ENCODE measurements at regions not wholly inside any gene's neighbourhood (a gene's known extent, or its start where the extent isn't known, plus 50 kb on each side); places are given as distances from the start of the nearest gene placed in this dataset.

DNA sequence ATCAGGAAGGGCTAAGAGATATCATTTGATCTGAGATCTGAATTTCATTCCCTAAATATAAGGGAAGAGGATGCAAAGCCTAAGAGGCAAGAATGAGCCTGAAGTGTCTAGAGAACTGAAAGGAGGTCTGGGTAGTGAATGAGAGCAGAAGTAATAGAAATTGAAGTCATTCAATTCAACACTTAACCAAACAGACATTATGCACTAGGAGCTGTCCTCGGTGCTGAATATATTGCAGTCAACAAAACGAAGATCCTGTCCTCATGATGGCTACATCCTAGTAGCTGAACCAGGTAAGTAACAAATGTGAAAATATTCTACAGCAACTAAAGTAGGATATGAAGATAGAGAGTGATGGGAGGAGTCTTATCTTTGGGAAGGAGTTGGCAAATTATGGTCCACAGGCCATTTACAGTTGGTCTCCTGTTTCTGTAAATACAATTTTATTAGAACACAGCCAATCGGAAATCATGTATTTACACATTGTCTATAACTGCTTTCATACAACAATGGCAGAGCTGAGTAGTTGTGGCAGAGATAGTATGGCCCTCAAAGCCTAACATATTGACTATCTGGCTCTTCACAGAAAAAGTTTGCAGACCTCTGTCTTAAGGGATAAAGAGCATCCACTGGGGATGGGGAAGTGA is 192.9 kb upstream of the CADPS start:
- TF ChIP-seq, protein P1, sequence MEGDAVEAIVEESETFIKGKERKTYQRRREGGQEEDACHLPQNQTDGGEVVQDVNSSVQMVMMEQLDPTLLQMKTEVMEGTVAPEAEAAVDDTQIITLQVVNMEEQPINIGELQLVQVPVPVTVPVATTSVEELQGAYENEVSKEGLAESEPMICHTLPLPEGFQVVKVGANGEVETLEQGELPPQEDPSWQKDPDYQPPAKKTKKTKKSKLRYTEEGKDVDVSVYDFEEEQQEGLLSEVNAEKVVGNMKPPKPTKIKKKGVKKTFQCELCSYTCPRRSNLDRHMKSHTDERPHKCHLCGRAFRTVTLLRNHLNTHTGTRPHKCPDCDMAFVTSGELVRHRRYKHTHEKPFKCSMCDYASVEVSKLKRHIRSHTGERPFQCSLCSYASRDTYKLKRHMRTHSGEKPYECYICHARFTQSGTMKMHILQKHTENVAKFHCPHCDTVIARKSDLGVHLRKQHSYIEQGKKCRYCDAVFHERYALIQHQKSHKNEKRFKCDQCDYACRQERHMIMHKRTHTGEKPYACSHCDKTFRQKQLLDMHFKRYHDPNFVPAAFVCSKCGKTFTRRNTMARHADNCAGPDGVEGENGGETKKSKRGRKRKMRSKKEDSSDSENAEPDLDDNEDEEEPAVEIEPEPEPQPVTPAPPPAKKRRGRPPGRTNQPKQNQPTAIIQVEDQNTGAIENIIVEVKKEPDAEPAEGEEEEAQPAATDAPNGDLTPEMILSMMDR (IDR thresholded peaks at IDR 0.05), result no peak
- no peaks in the 10 kb centered on the region for H3K4me1 Mint-ChIP-seq (ENCODE audit: unreplicated experiment)
- H3K4me3 Mint-ChIP-seq (ENCODE audit: unreplicated experiment), result no peak overlapping the region
- DNase-seq (ENCODE audit: extremely low spot score, unreplicated experiment), result no peak
- no peaks in the 10 kb centered on the region for H3K27me3 Mint-ChIP-seq (ENCODE audit: unreplicated experiment)
- H3K9me3 Mint-ChIP-seq (ENCODE audit: unreplicated experiment), result peaks cover 37% of the 10 kb centered on the region
- no peaks in the 10 kb centered on the region for H3K36me3 Mint-ChIP-seq (ENCODE audit: unreplicated experiment)
- no peak overlapping the region for H3K27ac Mint-ChIP-seq (ENCODE audit: unreplicated experiment)

GRCh38 chr3:63069806-63070475 is 194.7 kb upstream of the CADPS start:
- H3K27ac Mint-ChIP-seq (ENCODE audit: unreplicated experiment), result no peak overlapping the region
- H3K9me3 Mint-ChIP-seq (ENCODE audit: unreplicated experiment), result peaks cover 32% of the 10 kb centered on the region
- no peak for DNase-seq (ENCODE audit: extremely low spot score, unreplicated experiment)
- no peaks in the 10 kb centered on the region for H3K4me1 Mint-ChIP-seq (ENCODE audit: unreplicated experiment)
- H3K36me3 Mint-ChIP-seq (ENCODE audit: unreplicated experiment), result no peaks in the 10 kb centered on the region
- no peak overlapping the region for H3K4me3 Mint-ChIP-seq (ENCODE audit: unreplicated experiment)
- TF ChIP-seq, protein P1 (IDR thresholded peaks at IDR 0.05), result no peak
- no peaks in the 10 kb centered on the region for H3K27me3 Mint-ChIP-seq (ENCODE audit: unreplicated experiment)

- TF ChIP-seq, protein P1 (IDR thresholded peaks at IDR 0.05), result no peak
- Mint-ChIP-seq H3K4me3 (ENCODE audit: unreplicated experiment) (no peak overlapping the region), H3K27me3 (ENCODE audit: unreplicated experiment) (no peaks in the 10 kb centered on the region), H3K36me3 (ENCODE audit: unreplicated experiment) (no peaks in the 10 kb centered on the region), H3K9me3 (ENCODE audit: unreplicated experiment) (peaks cover 27% of the 10 kb centered on the region), H3K27ac (ENCODE audit: unreplicated experiment) (no peak overlapping the region), H3K4me1 (ENCODE audit: unreplicated experiment) (no peaks in the 10 kb centered on the region)
- DNase-seq (ENCODE audit: extremely low spot score, unreplicated experiment), result no peak
Observed at GRCh38 chr3:63070476-63070810, 195.2 kb upstream of the CADPS start.

DNA sequence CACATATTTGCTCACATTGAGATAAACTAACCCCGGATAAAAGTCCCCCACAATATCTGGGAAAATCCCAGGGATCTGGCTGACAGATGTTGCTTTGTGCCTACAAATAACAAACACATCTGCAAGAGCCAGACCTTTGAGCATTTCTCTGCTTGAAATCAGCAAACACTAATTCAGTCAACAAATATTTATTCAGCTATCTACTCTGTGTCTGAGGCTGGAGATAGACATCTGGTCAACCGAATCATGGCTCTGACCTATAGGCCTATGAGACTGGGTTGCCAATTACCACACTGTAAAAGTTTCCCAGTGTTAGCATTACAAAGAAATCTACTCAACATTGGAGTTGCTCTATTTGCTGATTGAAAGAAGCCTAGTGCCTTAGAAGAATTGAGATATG is 201.1 kb upstream of the CADPS start:
- DNase-seq (ENCODE audit: extremely low spot score, unreplicated experiment), result no peak
- H3K27ac Mint-ChIP-seq (ENCODE audit: unreplicated experiment), result no peak overlapping the region
- H3K9me3 Mint-ChIP-seq (ENCODE audit: unreplicated experiment), result peaks cover 3% of the 10 kb centered on the region
- no peaks in the 10 kb centered on the region for H3K27me3 Mint-ChIP-seq (ENCODE audit: unreplicated experiment)
- no peaks in the 10 kb centered on the region for H3K36me3 Mint-ChIP-seq (ENCODE audit: unreplicated experiment)
- H3K4me1 Mint-ChIP-seq (ENCODE audit: unreplicated experiment), result no peaks in the 10 kb centered on the region
- H3K4me3 Mint-ChIP-seq (ENCODE audit: unreplicated experiment), result no peak overlapping the region
- TF ChIP-seq, protein P1 (IDR thresholded peaks at IDR 0.05), result no peak

DNA sequence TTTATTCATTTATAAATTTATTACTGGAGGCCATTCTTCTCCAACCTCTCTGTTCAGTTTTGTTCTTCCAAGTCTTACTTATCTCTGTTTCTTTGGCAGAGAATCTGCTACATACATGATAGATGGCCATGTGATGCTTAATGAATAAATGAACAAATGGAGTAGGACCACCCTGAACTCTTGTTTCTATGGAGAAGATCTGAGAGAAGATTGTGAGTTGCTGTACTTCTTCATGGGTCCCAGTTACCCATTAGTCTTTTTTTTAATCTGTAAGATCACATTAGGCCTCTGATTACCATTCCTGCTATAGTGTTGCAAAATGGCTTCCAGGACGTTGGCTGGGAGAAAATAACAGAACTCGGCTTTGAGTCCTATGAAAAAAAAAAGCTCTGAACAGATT is 191.9 kb upstream of the SYNPR start:
- TF ChIP-seq, protein P1 (IDR thresholded peaks at IDR 0.05), result no peak
- Mint-ChIP-seq H3K4me3 (ENCODE audit: unreplicated experiment) (no peak overlapping the region), H3K36me3 (ENCODE audit: unreplicated experiment) (no peaks in the 10 kb centered on the region), H3K27me3 (ENCODE audit: unreplicated experiment) (no peaks in the 10 kb centered on the region), H3K4me1 (ENCODE audit: unreplicated experiment) (no peaks in the 10 kb centered on the region), H3K27ac (ENCODE audit: unreplicated experiment) (no peak overlapping the region), H3K9me3 (ENCODE audit: unreplicated experiment) (peaks cover 23% of the 10 kb centered on the region)
- DNase-seq (ENCODE audit: extremely low spot score, unreplicated experiment), result no peak

Data from osteocyte (in vitro differentiated cells).